ENCODE measurements at regions not wholly inside any gene's neighbourhood (a gene's known extent, or its start where the extent isn't known, plus 50 kb on each side); places are given as distances from the start of the nearest gene placed in this dataset.

DNA sequence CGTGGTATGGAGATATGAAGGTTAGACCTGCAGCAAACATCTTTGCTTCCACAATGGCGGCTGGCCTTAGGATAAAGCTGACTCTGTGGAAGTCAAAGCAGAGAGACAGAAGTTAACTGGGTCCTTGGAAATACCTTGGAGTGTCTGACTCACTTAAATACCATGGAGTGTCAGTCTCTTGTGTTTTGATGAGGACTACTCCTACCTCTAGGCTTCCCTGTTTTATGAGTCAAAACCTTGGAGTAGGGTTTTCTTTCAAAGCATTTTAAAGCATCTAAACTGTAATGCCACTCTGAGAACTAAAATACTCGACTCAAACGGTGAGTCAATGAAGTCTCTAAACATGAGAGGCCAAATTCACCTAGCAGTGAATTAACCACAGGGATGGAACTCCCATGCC is 329.1 kb downstream of the SAMD5 start:
- H3K27ac ChIP-seq (ENCODE audit: low read depth, low read length) = no peak overlapping the region
- H3K27me3 ChIP-seq (ENCODE audit: control insufficient read depth, insufficient read depth, low read length) = no peaks in the 10 kb centered on the region
- no peak overlapping the region for H3K9ac ChIP-seq (ENCODE audit: low read length)
- H3K36me3 ChIP-seq (ENCODE audit: control insufficient read depth, insufficient read depth, low read length) = no peaks in the 10 kb centered on the region
- no peak overlapping the region for H3K4me3 ChIP-seq (ENCODE audit: low read length)
- H3K4me1 ChIP-seq (ENCODE audit: control insufficient read depth, insufficient read depth, low read length) = no peaks in the 10 kb centered on the region

- Histone ChIP-seq H3K27ac (ENCODE audit: low read depth, low read length) (no peak overlapping the region), H3K9ac (ENCODE audit: low read length) (no peak overlapping the region)
Measured at GRCh38 chr6:147839708-147840610, 331.5 kb downstream of the SAMD5 start.

DNA sequence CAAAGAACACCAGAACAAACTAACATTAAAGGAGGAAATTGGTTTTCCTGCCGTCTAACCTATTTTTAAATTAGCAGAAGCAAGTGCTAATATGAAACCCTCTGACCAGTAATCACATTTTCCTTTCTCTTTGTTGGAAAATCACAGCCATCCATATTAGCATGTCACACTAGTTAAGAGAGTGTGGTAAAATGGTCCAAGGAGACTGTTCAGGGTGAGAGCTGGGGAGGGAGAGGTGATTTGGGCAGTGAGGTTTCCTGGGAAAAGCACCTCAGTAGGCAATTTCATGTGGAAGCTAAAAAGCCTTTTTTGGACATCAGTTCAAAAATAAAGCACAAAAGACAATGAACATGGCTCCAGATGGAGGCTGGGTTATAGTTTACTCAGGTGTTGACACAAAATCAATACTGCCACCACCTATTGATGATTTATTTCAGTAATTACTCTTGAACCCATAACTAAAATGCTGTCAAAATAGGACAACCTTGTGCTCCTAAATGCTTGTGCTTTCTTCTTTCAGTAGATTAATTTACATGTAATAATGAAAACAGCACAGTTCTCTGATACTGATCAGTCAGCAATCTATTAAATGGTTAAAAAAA is 333.2 kb downstream of the SAMD5 start:
- no peak overlapping the region for H3K4me3 ChIP-seq (ENCODE audit: low read length)
- no peak overlapping the region for H3K27ac ChIP-seq (ENCODE audit: low read depth, low read length)

More at GRCh38 chr6:147839708-147840610, 331.5 kb downstream of the SAMD5 start:
- H3K27me3 ChIP-seq (ENCODE audit: control insufficient read depth, insufficient read depth, low read length) = no peaks in the 10 kb centered on the region
- no peaks in the 10 kb centered on the region for H3K4me1 ChIP-seq (ENCODE audit: control insufficient read depth, insufficient read depth, low read length)
- no peaks in the 10 kb centered on the region for H3K36me3 ChIP-seq (ENCODE audit: control insufficient read depth, insufficient read depth, low read length)
- H3K4me3 ChIP-seq (ENCODE audit: low read length) = no peak overlapping the region

DNA sequence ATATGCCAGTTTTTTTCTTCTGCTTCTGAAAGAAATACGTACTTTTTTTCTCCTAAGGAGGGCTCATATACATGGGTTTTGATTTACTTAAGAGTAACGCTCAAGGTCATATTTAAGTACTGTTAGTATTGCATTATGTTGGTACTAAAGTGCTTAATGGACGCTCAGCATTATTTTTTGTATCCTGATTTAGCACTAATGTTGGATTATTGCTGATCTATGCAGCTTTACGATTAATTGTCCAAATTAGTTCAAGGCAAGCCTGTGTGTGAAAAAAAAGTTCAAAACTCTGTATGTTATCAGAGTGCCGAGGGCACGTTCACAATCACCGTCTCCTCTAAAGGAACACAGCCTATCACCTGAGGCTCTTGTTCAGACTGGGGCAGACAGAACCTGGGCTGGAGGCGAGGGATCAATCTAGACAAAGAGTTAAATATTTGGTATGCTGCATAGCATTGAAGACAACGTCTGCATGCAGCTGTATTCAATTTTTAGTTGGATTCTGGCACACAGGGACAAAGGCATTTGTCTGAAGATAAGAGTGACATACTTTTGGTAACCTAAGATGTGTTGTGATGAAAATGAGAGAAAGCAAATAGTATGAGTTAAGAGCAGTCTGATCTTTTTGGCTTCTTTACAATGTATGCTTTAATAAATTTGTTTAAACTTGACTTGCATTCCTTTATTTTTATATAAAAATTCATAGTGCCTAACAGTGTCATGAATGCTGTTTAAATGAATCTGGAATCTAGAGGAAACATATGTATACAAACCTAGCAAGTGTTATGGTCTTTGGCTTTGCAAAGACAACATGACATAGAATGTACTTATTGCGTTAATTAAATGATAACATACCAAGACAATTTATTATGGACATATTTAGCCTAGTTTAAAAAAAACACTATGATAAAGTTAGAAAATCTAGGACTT is 341.2 kb downstream of the SAMD5 start:
- Histone ChIP-seq H3K4me3 (ENCODE audit: low read length) (no peak overlapping the region), H3K27ac (ENCODE audit: low read depth, low read length) (no peak overlapping the region), H3K4me1 (ENCODE audit: control insufficient read depth, insufficient read depth, low read length) (no peaks in the 10 kb centered on the region), H3K36me3 (ENCODE audit: control insufficient read depth, insufficient read depth, low read length) (no peaks in the 10 kb centered on the region), H3K27me3 (ENCODE audit: control insufficient read depth, insufficient read depth, low read length) (no peaks in the 10 kb centered on the region), H3K9ac (ENCODE audit: low read length) (no peak overlapping the region)

More for the DNA sequence above, 333.2 kb downstream of the SAMD5 start:
- Histone ChIP-seq H3K27me3 (ENCODE audit: control insufficient read depth, insufficient read depth, low read length) (no peaks in the 10 kb centered on the region), H3K9ac (ENCODE audit: low read length) (no peak overlapping the region), H3K36me3 (ENCODE audit: control insufficient read depth, insufficient read depth, low read length) (no peaks in the 10 kb centered on the region), H3K4me1 (ENCODE audit: control insufficient read depth, insufficient read depth, low read length) (no peaks in the 10 kb centered on the region)

- Histone ChIP-seq H3K4me1 (ENCODE audit: control insufficient read depth, insufficient read depth, low read length) (no peaks in the 10 kb centered on the region), H3K27ac (ENCODE audit: low read depth, low read length) (no peak overlapping the region), H3K4me3 (ENCODE audit: low read length) (no peak overlapping the region), H3K27me3 (ENCODE audit: control insufficient read depth, insufficient read depth, low read length) (no peaks in the 10 kb centered on the region), H3K36me3 (ENCODE audit: control insufficient read depth, insufficient read depth, low read length) (no peaks in the 10 kb centered on the region), H3K9ac (ENCODE audit: low read length) (no peak overlapping the region)
Measured at GRCh38 chr6:147852772-147853171, 344.3 kb downstream of the SAMD5 start.

DNA sequence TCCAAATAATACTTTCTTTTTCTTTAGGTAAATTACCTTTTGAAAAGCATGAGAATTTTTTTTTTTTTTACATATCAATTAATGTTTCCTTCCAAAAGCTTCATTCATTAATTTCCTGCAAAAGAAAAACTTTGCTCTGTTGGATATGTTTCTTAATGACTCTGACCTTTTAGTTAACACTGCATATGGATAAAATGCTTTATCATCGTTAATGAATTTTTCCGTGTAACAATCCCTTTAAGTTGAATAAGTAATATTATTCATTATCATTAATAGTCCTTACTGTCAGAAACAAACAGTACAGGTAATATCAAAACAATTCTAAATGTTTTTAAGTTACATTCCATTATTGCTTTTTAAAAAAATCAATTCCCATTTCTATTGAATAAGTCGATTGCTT is 345.1 kb downstream of the SAMD5 start:
- H3K27me3 ChIP-seq (ENCODE audit: control insufficient read depth, insufficient read depth, low read length) = no peaks in the 10 kb centered on the region
- H3K9ac ChIP-seq (ENCODE audit: low read length) = no peak overlapping the region
- H3K4me3 ChIP-seq (ENCODE audit: low read length) = no peak overlapping the region
- H3K36me3 ChIP-seq (ENCODE audit: control insufficient read depth, insufficient read depth, low read length) = no peaks in the 10 kb centered on the region
- H3K4me1 ChIP-seq (ENCODE audit: control insufficient read depth, insufficient read depth, low read length) = no peaks in the 10 kb centered on the region
- H3K27ac ChIP-seq (ENCODE audit: low read depth, low read length) = no peak overlapping the region

DNA sequence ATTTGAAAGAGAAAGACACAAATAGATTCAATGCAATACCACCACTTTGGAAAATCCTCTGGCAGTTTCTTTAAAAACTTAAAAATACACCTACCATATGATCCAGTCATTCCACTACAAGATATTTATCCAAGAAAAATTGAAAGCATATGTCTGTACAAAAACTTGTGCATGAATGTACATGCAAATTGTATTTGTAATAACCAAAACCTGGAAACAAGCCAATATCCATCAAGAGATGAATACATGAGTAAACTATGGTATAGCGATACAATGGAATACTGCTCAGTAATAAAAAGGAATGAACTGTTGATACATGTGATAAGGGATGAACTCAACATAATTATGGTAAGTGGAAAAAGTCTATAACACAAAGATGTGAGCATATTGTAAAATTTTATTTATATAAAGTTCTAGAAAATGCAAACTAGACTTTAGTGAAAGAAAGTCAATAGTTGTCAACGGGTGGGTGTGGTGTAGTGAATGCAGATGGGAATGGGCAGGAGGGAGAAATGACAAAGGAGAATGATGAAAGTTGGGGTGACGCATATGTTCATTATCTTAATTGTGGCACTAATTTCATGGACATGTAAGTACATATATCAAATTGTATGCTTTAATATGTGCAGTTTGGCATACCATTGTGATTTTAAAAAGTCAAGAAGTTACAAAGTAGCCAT is 347.5 kb downstream of the SAMD5 start:
- no peak overlapping the region for H3K27ac ChIP-seq (ENCODE audit: low read depth, low read length)
- H3K4me3 ChIP-seq (ENCODE audit: low read length) = no peak overlapping the region
- no peak overlapping the region for H3K9ac ChIP-seq (ENCODE audit: low read length)
- H3K27me3 ChIP-seq (ENCODE audit: control insufficient read depth, insufficient read depth, low read length) = no peaks in the 10 kb centered on the region
- no peaks in the 10 kb centered on the region for H3K36me3 ChIP-seq (ENCODE audit: control insufficient read depth, insufficient read depth, low read length)
- H3K4me1 ChIP-seq (ENCODE audit: control insufficient read depth, insufficient read depth, low read length) = no peaks in the 10 kb centered on the region

DNA sequence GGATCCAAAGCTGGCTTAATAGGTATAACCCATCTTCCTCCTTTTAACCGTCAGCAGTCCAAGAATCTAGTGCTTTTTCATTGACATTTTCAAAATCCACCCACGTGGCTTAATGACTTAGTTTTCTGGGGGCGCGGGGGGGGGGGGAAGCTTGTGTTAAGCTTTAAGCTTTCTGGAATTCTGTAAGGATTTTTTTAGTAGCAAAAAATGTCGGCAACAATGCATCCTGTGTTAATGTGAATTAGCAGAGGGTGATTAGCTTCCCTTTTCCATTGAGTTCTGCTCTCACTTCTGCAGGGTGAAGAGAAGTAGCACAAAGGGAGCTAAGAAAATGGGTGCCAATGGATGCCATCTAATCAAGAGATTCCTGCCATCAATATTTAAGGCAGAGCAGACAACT is 348.2 kb downstream of the SAMD5 start:
- Histone ChIP-seq H3K36me3 (ENCODE audit: control insufficient read depth, insufficient read depth, low read length) (no peaks in the 10 kb centered on the region), H3K9ac (ENCODE audit: low read length) (no peak overlapping the region), H3K27me3 (ENCODE audit: control insufficient read depth, insufficient read depth, low read length) (no peaks in the 10 kb centered on the region), H3K27ac (ENCODE audit: low read depth, low read length) (no peak overlapping the region), H3K4me3 (ENCODE audit: low read length) (no peak overlapping the region), H3K4me1 (ENCODE audit: control insufficient read depth, insufficient read depth, low read length) (no peaks in the 10 kb centered on the region)

DNA sequence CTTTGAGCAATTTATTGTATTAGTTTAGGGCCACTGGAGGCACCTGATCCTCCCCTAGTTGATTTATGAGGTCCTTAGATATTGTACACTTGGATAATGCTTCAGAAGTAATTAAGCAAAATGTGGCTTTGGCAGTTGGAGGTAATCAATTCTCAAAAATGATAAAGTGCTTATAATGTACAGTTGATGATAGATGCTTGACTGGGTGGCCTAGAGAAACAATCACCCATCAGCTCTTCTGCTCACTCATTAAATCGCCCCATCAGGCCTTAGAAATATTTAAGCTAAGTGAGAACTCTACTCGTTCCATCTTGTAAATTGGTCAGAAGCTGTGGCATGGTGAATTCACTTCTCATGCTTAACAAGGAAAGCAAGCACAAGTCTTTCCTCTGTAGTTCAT is 349.9 kb downstream of the SAMD5 start:
- Histone ChIP-seq H3K4me3 (ENCODE audit: low read length) (no peak overlapping the region), H3K27me3 (ENCODE audit: control insufficient read depth, insufficient read depth, low read length) (no peaks in the 10 kb centered on the region), H3K4me1 (ENCODE audit: control insufficient read depth, insufficient read depth, low read length) (no peaks in the 10 kb centered on the region), H3K36me3 (ENCODE audit: control insufficient read depth, insufficient read depth, low read length) (no peaks in the 10 kb centered on the region), H3K27ac (ENCODE audit: low read depth, low read length) (no peak overlapping the region), H3K9ac (ENCODE audit: low read length) (no peak overlapping the region)

DNA sequence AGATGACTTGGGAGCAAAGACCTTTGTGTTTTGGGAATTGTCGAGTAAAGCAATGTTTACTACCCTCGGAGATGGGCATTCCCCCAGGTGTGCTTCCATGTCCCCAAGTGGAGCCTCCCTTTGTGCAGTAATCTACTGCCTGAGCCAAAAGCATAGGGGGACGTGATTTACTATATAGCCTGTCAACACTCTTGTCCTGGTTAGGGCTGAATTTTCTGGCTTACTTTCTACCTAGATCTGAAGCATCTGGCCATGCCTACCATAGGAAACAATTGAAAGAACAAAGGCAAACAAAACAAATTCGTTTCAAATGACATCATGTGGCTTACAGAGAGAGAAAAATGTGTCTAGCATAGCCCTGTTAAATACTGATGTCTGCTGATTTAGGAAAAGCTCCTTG is 350.6 kb downstream of the SAMD5 start:
- no peak overlapping the region for H3K27ac ChIP-seq (ENCODE audit: low read depth, low read length)
- no peaks in the 10 kb centered on the region for H3K27me3 ChIP-seq (ENCODE audit: control insufficient read depth, insufficient read depth, low read length)
- no peak overlapping the region for H3K4me3 ChIP-seq (ENCODE audit: low read length)
- H3K4me1 ChIP-seq (ENCODE audit: control insufficient read depth, insufficient read depth, low read length) = no peaks in the 10 kb centered on the region
- H3K36me3 ChIP-seq (ENCODE audit: control insufficient read depth, insufficient read depth, low read length) = no peaks in the 10 kb centered on the region
- no peak overlapping the region for H3K9ac ChIP-seq (ENCODE audit: low read length)

GRCh38 chr6:147861696-147862095 is 353.2 kb downstream of the SAMD5 start:
- no peak overlapping the region for H3K4me3 ChIP-seq (ENCODE audit: low read length)
- no peaks in the 10 kb centered on the region for H3K36me3 ChIP-seq (ENCODE audit: control insufficient read depth, insufficient read depth, low read length)
- H3K9ac ChIP-seq (ENCODE audit: low read length) = no peak overlapping the region
- H3K4me1 ChIP-seq (ENCODE audit: control insufficient read depth, insufficient read depth, low read length) = no peaks in the 10 kb centered on the region
- no peak overlapping the region for H3K27ac ChIP-seq (ENCODE audit: low read depth, low read length)
- H3K27me3 ChIP-seq (ENCODE audit: control insufficient read depth, insufficient read depth, low read length) = no peaks in the 10 kb centered on the region

Measured in rectal smooth muscle tissue (tissue), 1 donor.